Brain microvascular endothelial cell (primary cell): ENCODE measurements at regions not wholly inside any gene's neighbourhood (a gene's known extent, or its start where the extent isn't known, plus 50 kb on each side); places are given as distances from the start of the nearest gene placed in this dataset.

Source experiments
- DNase-seq: peaks from one replicate; pipeline ENCODE4 v3.0.0-alpha.2; 2020
- H3K27ac ChIP-seq: fragments of 250-450 bp; sonication (Bioruptor Pico); 2 replicates; pipeline ENCODE4 v1.5.1; 2020; ENCODE audit warnings: mild to moderate bottlenecking, moderate library complexity
- H3K27me3 ChIP-seq: fragments of 250-450 bp; sonication (Bioruptor Pico); replicated peaks from 2 replicates; pipeline ENCODE4 v1.5.1; 2020; ENCODE audit warnings: mild to moderate bottlenecking
- H3K36me3 ChIP-seq: fragments of 250-450 bp; sonication (Bioruptor Pico); replicated peaks from 2 replicates; pipeline ENCODE4 v1.5.1; 2020; ENCODE audit warnings: mild to moderate bottlenecking
- H3K4me3 ChIP-seq: 2 replicates; pipeline ENCODE4 v1.5.1; 2011; ENCODE audit warnings: low read depth, mild to moderate bottlenecking, control low read depth, low read length, moderate library complexity
- in situ Hi-C: cut with HindIII; loops from 2 replicates; pipeline ENCODE4 v1.10.0; 2017; ENCODE audit warnings: low sequenced_read_pairs, low pct_ligation_motif_present
- TF ChIP-seq, protein P1 (sequence below): IDR thresholded peaks from 2 replicates; pipeline ENCODE4 v1.5.1; 2011; ENCODE audit warnings: low read depth, mild to moderate bottlenecking, moderate library complexity, low read length, control low read depth, inconsistent platforms; ENCODE audit errors: missing control alignments

DNA sequence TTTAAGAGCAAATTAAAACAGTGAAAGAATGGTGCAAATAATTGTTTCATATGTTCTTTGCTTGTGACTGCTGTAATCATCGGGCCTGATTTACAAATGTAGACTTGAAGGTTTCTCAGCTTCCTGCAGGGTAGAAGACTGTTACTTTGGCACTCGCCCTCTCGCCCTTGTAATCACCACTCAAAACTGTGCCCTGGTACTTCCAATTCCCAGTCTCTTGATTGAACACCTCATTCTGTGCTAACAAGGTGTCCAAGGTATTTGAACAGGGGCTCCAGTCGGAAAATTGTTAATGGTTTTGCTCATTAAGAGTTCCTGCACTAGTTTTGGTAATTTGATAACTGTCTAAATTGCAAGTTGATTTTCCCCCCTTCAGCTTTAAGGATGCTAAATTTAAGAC is 209.5 kb downstream of the ZIC1 start:
- TF ChIP-seq, protein P1, sequence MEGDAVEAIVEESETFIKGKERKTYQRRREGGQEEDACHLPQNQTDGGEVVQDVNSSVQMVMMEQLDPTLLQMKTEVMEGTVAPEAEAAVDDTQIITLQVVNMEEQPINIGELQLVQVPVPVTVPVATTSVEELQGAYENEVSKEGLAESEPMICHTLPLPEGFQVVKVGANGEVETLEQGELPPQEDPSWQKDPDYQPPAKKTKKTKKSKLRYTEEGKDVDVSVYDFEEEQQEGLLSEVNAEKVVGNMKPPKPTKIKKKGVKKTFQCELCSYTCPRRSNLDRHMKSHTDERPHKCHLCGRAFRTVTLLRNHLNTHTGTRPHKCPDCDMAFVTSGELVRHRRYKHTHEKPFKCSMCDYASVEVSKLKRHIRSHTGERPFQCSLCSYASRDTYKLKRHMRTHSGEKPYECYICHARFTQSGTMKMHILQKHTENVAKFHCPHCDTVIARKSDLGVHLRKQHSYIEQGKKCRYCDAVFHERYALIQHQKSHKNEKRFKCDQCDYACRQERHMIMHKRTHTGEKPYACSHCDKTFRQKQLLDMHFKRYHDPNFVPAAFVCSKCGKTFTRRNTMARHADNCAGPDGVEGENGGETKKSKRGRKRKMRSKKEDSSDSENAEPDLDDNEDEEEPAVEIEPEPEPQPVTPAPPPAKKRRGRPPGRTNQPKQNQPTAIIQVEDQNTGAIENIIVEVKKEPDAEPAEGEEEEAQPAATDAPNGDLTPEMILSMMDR, result no peak
- DNase-seq, result no peak
- no peak overlapping the region for H3K4me3 ChIP-seq
- H3K27me3 ChIP-seq, result no peaks in the 10 kb centered on the region
- no peak overlapping the region for H3K27ac ChIP-seq
- in situ Hi-C loops, result loop anchor here (25.0 kb wide), 1 partner anchor 231 kb away; no protein-coding TSS in a partner anchor
- H3K36me3 ChIP-seq, result no peaks in the 10 kb centered on the region

DNA sequence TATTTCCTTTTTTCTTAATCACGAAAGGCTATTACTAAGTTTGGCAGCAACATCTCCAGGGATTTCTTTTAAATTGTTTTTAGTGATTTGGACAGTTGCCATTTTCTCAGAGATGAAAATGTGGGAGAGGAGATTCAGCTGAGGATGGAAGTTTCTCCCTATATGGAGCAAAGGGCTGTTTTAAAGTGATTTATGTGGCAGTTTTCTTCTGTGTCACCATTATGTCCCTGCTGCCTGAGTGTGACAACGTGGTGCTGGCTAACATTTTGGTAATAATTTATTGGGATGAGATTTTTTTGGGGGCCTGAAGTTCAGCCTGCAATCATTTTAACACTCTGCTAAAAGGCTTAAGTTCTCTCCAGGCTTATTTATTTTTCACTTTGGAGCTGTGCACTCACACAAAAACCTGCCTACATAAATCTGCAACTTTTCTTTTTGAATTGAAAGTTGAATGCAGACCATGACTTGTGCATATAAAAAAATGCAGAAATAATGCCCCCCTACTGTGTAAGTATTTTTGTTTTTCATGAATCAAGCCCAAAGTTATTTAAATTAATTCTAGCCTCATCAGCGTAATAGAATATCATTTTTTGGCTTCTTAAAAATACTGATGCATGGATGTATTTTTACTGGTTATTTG is 210.9 kb downstream of the ZIC1 start:
- Histone ChIP-seq H3K27ac (no peak overlapping the region), H3K36me3 (no peaks in the 10 kb centered on the region), H3K4me3 (no peak overlapping the region), H3K27me3 (no peaks in the 10 kb centered on the region)
- TF ChIP-seq, protein P1, result no peak
- no peak for DNase-seq
- in situ Hi-C loops, result loop anchor here (25.0 kb wide), 1 partner anchor 233 kb away; no protein-coding TSS in a partner anchor

GRCh38 chr3:147620906-147621305 is 211.7 kb downstream of the ZIC1 start:
- no peaks in the 10 kb centered on the region for H3K27me3 ChIP-seq
- in situ Hi-C loops, result loop anchor here (25.0 kb wide), 1 partner anchor 234 kb away; no protein-coding TSS in a partner anchor
- DNase-seq, result peak; percentile 32
- H3K4me3 ChIP-seq, result no peak overlapping the region
- TF ChIP-seq, protein P1, result no peak
- H3K36me3 ChIP-seq, result no peaks in the 10 kb centered on the region
- H3K27ac ChIP-seq, result no peak overlapping the region

- in situ Hi-C loops, result no loop called here
Measured at GRCh38 chr3:147630921-147631415, 221.8 kb downstream of the ZIC1 start.

DNA sequence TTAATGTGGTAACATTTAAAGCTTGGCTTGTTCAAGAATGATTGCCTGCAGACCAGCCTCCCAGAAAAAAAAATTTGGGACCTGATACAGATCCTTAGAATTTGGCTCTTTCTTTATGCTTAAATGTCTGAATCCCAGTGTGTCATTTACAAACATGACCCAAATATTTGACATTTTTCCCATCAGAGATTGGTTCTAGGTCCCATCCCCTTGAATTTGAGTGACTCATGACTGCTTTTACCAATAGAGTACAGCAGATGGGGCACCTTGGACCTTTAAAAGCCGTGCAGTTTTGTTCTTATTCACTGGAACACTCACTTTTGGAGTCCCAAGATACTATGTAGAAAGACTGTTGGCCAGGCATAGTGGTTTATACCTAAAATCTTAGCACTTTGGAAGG is 231.6 kb downstream of the ZIC1 start:
- Histone ChIP-seq H3K27ac (no peak overlapping the region), H3K27me3 (no peaks in the 10 kb centered on the region), H3K4me3 (no peak overlapping the region), H3K36me3 (no peaks in the 10 kb centered on the region)
- DNase-seq, result no peak
- in situ Hi-C loops, result no loop called here
- TF ChIP-seq, protein P1, result peak; percentile 17

More at GRCh38 chr3:147630921-147631415, 221.8 kb downstream of the ZIC1 start:
- no peak overlapping the region for H3K27ac ChIP-seq
- no peaks in the 10 kb centered on the region for H3K36me3 ChIP-seq
- H3K27me3 ChIP-seq, result no peaks in the 10 kb centered on the region
- TF ChIP-seq, protein P1, result no peak
- DNase-seq, result no peak
- H3K4me3 ChIP-seq, result no peak overlapping the region

GRCh38 chr3:147645761-147646160 is 236.6 kb downstream of the ZIC1 start:
- in situ Hi-C loops, result no loop called here
- TF ChIP-seq, protein P1, result no peak
- Histone ChIP-seq H3K4me3 (no peak overlapping the region), H3K27me3 (no peaks in the 10 kb centered on the region), H3K27ac (no peak overlapping the region), H3K36me3 (no peaks in the 10 kb centered on the region)
- no peak for DNase-seq
